Right renal pelvis (tissue), 4 donors: ENCODE measurements at regions not wholly inside any gene's neighbourhood (a gene's known extent, or its start where the extent isn't known, plus 50 kb on each side); places are given as distances from the start of the nearest gene placed in this dataset.
"Not testable (repeated sequence)": the region's sequence is repeated elsewhere in the genome, so short reads cannot be mapped to it uniquely, and the experiment has no call there.

ENCODE experiments used
- DNase-seq, 4 donors: peaks; one replicate each; pipeline ENCODE4 v3.0.0-alpha.2; 2013; ENCODE audit warnings: low read depth in 4 of 4, low spot score in 3 of 4, missing footprints in 1 of 4

DNA sequence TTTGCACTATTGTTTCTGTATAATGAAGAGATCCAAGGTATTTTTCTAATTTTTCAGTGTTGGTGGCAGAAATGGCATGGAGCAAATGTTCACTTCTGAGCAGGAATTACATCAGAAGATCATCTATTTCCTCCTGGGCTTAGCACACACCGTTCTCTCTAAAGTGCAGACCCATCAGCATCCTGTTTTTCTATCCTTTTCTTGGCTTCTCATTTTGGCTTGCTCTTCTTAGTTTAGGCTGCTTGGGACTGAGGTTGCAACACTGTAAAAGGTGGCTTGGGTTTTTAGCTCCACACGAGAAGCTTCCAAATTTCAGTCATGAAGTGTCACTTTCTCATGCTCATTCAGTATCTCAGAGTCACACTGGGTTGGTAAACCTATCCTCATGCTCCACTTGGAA is 79.9 kb upstream of the SMIM30 start:
- no peak for DNase-seq

DNA sequence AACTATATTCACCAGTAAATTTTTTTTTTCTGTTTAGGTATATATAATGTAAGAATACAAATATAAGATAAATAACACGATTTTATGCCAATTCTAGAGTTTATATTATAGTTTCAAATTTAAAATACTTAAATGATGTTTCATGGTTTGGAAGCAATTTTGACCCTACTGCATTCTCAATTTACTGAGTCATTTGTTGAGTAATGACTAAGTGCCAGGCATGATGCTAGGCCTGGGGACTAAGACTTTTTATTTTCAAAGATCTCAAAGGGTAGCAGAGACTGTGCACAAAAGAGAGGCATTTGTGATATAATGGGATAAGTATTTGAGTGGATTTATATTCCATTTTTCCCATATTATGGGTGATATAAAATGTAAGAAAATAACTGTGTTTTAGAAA is 78.9 kb upstream of the SMIM30 start:
- no peak for DNase-seq

DNA sequence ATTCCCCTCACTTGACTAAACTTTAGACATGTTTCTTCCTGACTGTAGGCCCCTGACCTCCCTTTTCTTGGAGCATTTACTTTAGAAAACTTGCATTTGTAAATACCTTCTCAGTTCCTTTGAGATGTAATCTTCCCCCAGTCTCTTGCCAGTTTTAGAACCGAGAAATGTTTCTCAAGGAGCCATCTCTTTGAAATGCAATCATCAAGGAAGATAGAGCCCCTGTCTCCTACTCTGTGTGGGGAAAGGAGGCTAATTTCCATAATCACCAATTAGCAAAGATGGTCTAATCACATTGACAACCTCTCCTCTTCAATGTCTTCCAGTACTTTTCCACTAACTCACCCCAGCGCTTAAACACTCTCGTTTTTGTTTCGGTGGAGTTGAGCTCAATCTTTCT is 70.0 kb upstream of the SMIM30 start:
- DNase-seq = no peak

DNA sequence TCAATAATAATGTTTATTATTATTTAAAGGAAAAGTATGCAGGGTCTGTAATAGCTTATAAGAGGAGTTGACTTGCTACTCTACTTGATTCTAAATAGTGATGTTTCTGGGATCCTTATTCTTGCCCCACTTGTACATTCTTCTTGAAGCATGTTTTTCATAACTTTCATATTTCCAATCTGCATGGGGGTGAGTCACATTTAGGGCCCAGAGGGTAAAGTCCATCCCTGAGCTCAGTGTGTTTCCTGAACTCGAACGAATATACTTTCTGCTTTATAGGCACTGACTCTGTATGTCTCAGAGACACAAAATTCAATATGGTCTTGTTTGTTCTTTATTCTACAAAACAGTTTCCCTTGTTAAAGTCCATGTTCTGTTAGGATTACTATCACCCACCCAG is 61.0 kb upstream of the SMIM30 start:
- no peak for DNase-seq

DNA sequence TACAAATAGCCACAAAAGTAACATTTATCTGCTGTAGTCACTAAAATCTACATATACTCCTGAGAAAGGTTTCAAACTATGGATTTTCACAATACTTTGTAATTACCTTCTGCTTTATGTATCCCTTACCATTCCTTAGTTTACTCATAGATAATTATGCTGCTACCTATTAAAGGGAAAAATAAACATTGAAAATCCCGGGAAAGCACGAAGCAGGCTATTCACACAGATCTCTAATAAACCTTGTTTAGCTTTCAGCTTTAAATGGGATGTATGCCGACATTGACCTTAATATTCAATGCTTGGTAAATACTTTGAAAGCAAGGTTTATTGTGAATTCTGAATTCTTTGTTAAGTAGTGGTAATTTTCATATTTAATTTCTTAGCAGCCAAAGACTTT is 58.5 kb upstream of the SMIM30 start:
- DNase-seq = no peak

DNA sequence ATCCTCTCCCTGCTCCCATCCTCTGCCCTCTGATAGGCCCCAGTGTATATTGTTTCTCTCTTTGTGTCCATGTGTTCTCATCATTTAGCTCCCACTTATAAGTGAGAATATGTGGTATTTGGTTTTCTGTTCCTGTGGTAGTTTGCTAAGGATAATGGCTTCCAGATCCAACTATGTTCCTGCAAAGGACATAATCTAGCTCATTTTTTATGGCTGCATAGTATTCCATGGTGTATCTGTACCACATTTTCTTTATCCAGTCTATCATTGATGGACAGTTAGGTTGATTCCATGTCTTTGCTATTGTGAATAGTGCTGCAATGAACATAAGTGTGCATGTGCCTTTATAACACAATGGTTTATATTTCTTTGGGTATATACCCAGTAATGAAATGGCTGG is 57.8 kb upstream of the SMIM30 start:
- not testable (repeated sequence) for DNase-seq

DNA sequence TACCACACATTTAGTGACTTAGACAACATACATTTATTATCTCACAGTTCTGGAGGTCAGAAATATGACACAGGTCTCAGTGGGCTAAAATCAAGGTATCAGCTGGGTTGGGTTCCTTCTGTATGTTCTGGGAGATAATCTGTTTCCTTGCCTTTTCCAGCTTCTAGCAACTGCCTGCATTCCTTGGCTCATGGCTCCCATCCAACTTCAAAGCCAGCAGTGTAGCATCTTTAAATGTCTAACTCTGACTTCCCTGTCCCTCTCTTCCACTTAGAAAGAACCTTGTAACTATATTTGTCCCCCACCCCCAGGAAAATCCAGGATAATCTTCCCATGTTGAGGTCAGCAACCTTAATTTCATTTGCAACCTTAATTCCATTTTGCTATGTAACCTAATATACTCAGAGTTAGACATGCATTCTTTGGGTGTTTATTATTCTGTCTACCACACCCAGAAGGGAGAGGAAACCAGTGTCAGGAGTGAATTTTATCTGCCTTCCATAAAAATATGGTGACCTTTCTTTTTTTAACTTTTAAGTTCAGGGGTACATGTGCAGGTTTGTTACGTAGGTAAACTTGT is 57.3 kb upstream of the SMIM30 start:
- no peak for DNase-seq

DNA sequence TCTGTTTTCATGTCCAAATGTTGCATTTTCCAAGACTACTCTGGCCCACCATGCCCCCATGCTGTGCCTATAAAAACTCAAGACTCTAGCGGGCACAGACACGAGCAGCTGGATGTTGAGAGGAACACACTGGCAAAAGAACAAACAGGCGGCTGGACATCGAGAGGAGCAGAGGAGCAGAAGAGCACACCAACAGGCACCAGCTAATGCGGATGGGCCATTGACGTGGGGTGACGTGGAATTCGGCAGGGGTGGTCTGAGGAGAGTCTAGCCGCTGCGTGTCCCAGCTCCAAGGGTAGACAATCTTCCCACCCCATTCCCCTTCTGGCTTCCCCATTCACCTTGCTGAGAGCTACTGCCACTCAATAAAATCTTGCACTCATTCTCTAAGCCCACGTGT is 54.4 kb upstream of the SMIM30 start:
- DNase-seq = no peak

DNA sequence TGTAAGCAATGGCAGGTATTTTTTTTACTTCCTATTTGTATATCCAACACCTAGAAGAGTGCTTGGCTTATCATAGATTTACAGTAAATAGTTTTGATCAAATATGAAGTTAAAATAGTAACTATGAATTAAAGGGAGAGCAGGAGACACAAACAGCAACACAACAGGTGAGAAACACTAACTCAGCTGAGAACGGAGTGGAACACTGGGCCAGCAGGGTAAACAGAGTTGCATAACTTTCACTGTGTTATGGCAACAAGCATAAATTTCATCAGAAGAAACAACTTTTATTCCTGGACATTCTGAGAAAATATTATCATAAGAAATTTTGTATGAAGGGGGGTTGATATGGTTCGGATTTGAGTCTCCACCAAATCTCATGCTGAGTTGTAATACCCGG is 52.2 kb upstream of the SMIM30 start:
- DNase-seq = no peak
